Prostate gland (tissue), 2 donors: ENCODE measurements at regions not wholly inside any gene's neighbourhood (a gene's known extent, or its start where the extent isn't known, plus 50 kb on each side); places are given as distances from the start of the nearest gene placed in this dataset.

Source experiments
- CTCF ChIP-seq, 4 experiments: fragments of 200-600 bp in 2 of 4; fragments of 450-650 bp in 2 of 4; sonication (generic) in 2 of 4; IDR thresholded peaks; 1 replicate in 3 of 4; 2 replicates in 1 of 4; pipeline ENCODE4 v1.5.1; 2016 to 2019; ENCODE audit warnings: antibody characterized with exemption in 4 of 4, mild to moderate bottlenecking in 2 of 4, moderate library complexity in 2 of 4
- POLR2A ChIP-seq: fragments of 450-650 bp; IDR thresholded peaks from one replicate; pipeline ENCODE4 v1.6.1; 2016; ENCODE audit warnings: antibody characterized with exemption, mild to moderate bottlenecking

GRCh38 chr6:103356531-103356930, 1503.2 kb downstream of the HACE1 start:
- TF ChIP-seq POLR2A (no peak), CTCF (IDR thresholded peaks at IDR 0.05) (no peak)
